ENCODE measurements at regions not wholly inside any gene's neighbourhood (a gene's known extent, or its start where the extent isn't known, plus 50 kb on each side); places are given as distances from the start of the nearest gene placed in this dataset.

- DNase-seq (ENCODE audit: insufficient read length, low spot score) (no peak), FAIRE-seq (no peak)
These were observed 804.6 kb upstream of the COX7C start for GRCh38 chr5:85813146-85813545.

- FAIRE-seq (no peak), DNase-seq (ENCODE audit: insufficient read length, low spot score) (no peak)
These were observed 803.1 kb upstream of the COX7C start for GRCh38 chr5:85814596-85814995.

GRCh38 chr5:85823462-85824426 is 794.0 kb upstream of the COX7C start:
- FAIRE-seq (no peak), DNase-seq (ENCODE audit: insufficient read length, low spot score) (no peak)

- FAIRE-seq = no peak
- no peak for DNase-seq (ENCODE audit: insufficient read length, low spot score)
These were observed 779.0 kb upstream of the COX7C start for GRCh38 chr5:85838781-85839180.

- FAIRE-seq (no peak), DNase-seq (ENCODE audit: insufficient read length, low spot score) (no peak)
These were observed 776.1 kb upstream of the COX7C start for GRCh38 chr5:85841653-85842052.

- DNase-seq (ENCODE audit: insufficient read length, low spot score) (no peak), FAIRE-seq (no peak)
These were observed 774.2 kb upstream of the COX7C start for GRCh38 chr5:85843535-85843934.

GRCh38 chr5:85849411-85849810 is 768.3 kb upstream of the COX7C start:
- FAIRE-seq (no peak), DNase-seq (ENCODE audit: insufficient read length, low spot score) (no peak)

- FAIRE-seq = no peak
- no peak for DNase-seq (ENCODE audit: insufficient read length, low spot score)
These were observed 752.4 kb upstream of the COX7C start for GRCh38 chr5:85865296-85865695.

GRCh38 chr5:85868070-85868469 is 749.7 kb upstream of the COX7C start:
- FAIRE-seq (no peak), DNase-seq (ENCODE audit: insufficient read length, low spot score) (no peak)

GRCh38 chr5:85893996-85894395 is 723.7 kb upstream of the COX7C start:
- DNase-seq (ENCODE audit: insufficient read length, low spot score) = no peak
- no peak for FAIRE-seq

GRCh38 chr5:85896514-85896913 is 721.2 kb upstream of the COX7C start:
- DNase-seq (ENCODE audit: insufficient read length, low spot score) (no peak), FAIRE-seq (no peak)

GRCh38 chr5:85906460-85906859 is 711.3 kb upstream of the COX7C start:
- DNase-seq (ENCODE audit: insufficient read length, low spot score) = no peak
- no peak for FAIRE-seq

- FAIRE-seq (no peak), DNase-seq (ENCODE audit: insufficient read length, low spot score) (no peak)
These were observed 707.4 kb upstream of the COX7C start for GRCh38 chr5:85910335-85910734.

GRCh38 chr5:85920984-85921383 is 696.8 kb upstream of the COX7C start:
- no peak for DNase-seq (ENCODE audit: insufficient read length, low spot score)
- no peak for FAIRE-seq

GRCh38 chr5:85921590-85921989 is 696.2 kb upstream of the COX7C start:
- DNase-seq (ENCODE audit: insufficient read length, low spot score) = no peak
- no peak for FAIRE-seq

- FAIRE-seq (no peak), DNase-seq (ENCODE audit: insufficient read length, low spot score) (no peak)
These were observed 690.1 kb upstream of the COX7C start for GRCh38 chr5:85927632-85928031.

GRCh38 chr5:85929713-85930112 is 688.0 kb upstream of the COX7C start:
- FAIRE-seq = no peak
- no peak for DNase-seq (ENCODE audit: insufficient read length, low spot score)

- DNase-seq (ENCODE audit: insufficient read length, low spot score) = no peak
- no peak for FAIRE-seq
These were observed 686.5 kb upstream of the COX7C start for GRCh38 chr5:85931220-85931619.

- FAIRE-seq (no peak), DNase-seq (ENCODE audit: insufficient read length, low spot score) (no peak)
These were observed 679.5 kb upstream of the COX7C start for GRCh38 chr5:85938201-85938600.

- FAIRE-seq = no peak
- DNase-seq (ENCODE audit: insufficient read length, low spot score) = no peak
These were observed 666.0 kb upstream of the COX7C start for GRCh38 chr5:85951707-85952210.

- DNase-seq (ENCODE audit: insufficient read length, low spot score) = no peak
- FAIRE-seq = no peak
These were observed 665.1 kb upstream of the COX7C start for GRCh38 chr5:85952680-85953079.

GRCh38 chr5:85967681-85968080 is 650.1 kb upstream of the COX7C start:
- DNase-seq (ENCODE audit: insufficient read length, low spot score) = no peak
- no peak for FAIRE-seq
